VCaP (cell line): ENCODE measurements at regions not wholly inside any gene's neighbourhood (a gene's known extent, or its start where the extent isn't known, plus 50 kb on each side); places are given as distances from the start of the nearest gene placed in this dataset.

Source experiments
- H3K27ac ChIP-seq: fragments of 450-650 bp; 2 replicates; pipeline ENCODE4 v1.5.1; 2017
- TF ChIP-seq, protein P1 (sequence below): fragments of 450-650 bp; conservative IDR thresholded peaks from 2 replicates; pipeline ENCODE4 v1.5.1; 2017; ENCODE audit warnings: mild to moderate bottlenecking, moderate library complexity

DNA sequence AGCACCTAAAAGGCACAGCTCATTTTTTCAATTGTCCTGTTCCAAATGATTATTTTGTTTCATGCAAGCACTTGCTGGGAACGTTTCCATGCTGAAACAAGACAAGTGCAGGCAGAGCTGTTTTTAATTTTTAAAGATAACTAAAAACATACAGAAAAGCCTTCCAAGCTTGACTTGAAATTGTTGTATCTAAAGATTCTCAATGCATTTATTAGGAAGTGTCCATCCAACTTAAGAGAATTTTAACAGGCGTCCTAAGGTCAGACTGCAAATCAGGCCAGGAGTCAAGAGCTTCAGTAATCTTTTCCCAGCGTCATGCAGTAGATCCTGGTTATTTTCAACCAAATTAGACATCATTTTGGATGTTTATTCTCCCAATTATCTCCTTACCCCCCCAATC is 702.8 kb downstream of the KCNJ2 start:
- no peak overlapping the region for H3K27ac ChIP-seq
- TF ChIP-seq, protein P1, sequence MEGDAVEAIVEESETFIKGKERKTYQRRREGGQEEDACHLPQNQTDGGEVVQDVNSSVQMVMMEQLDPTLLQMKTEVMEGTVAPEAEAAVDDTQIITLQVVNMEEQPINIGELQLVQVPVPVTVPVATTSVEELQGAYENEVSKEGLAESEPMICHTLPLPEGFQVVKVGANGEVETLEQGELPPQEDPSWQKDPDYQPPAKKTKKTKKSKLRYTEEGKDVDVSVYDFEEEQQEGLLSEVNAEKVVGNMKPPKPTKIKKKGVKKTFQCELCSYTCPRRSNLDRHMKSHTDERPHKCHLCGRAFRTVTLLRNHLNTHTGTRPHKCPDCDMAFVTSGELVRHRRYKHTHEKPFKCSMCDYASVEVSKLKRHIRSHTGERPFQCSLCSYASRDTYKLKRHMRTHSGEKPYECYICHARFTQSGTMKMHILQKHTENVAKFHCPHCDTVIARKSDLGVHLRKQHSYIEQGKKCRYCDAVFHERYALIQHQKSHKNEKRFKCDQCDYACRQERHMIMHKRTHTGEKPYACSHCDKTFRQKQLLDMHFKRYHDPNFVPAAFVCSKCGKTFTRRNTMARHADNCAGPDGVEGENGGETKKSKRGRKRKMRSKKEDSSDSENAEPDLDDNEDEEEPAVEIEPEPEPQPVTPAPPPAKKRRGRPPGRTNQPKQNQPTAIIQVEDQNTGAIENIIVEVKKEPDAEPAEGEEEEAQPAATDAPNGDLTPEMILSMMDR, result no peak

DNA sequence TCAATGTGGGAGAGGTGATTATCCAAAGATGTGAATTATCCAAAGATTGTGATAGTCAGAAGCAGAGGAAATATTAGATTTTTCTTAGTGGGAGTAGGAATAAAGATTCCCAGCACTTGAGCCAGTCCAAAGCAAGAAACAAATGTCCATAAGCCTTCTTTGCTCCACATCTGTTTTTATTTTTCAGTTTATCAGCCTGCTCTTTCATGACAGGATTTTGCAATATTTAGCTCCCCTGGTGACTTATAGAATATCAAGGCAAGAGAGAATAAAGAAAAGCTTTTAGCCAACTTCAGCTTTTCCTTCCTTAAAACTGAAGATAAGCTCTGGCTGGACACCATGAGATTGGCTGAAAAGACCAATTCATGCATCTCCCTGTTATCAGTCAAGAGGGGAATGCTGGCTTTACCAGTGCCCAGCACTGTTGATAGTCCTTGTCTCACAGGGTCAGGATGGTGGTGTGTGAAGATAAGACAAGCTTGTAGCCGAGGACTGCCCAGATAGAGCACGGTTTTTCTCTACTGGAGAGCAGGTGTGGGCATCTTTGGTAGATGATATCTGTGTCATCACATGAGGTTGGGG is 706.5 kb downstream of the KCNJ2 start:
- H3K27ac ChIP-seq, result no peak overlapping the region
- TF ChIP-seq, protein P1, result no peak

DNA sequence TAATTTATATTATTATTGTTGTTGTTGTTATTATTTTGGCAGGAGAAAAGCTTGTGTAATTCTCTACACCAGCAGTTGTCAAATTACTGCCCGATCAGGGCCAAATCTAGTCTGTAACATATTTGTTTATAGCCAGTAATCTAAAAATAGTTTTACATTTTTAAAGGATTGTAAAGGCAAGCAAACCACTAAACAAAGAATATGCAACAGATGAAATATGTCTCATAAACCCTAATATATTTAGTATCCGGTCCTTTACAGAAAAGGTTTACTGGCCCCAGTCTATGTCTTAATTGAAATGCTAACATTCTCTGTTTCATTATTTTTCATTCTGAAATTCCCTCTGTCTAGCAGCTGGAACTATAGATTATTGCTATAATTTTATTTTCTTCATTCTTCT is 709.5 kb downstream of the KCNJ2 start:
- no peak overlapping the region for H3K27ac ChIP-seq
- TF ChIP-seq, protein P1, result no peak

DNA sequence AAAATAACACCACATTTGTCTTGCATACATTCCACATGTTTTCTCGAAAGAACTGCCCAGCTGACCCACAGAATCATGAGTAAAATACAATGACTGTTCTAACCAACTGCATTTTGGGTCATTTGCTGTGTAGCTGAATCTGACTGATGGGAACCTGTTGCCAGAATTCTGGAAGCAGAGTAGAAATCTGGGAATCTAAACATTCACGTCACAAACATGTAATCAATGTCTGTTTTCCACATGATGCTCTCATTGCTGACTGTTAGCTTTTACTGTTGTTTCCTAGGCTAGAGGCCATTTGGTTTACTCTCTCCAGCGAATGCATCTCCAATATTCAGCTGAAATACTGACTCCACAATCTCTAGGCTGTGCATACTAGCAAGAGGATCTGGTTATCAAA is 710.1 kb downstream of the KCNJ2 start:
- TF ChIP-seq, protein P1, result no peak
- no peak overlapping the region for H3K27ac ChIP-seq

DNA sequence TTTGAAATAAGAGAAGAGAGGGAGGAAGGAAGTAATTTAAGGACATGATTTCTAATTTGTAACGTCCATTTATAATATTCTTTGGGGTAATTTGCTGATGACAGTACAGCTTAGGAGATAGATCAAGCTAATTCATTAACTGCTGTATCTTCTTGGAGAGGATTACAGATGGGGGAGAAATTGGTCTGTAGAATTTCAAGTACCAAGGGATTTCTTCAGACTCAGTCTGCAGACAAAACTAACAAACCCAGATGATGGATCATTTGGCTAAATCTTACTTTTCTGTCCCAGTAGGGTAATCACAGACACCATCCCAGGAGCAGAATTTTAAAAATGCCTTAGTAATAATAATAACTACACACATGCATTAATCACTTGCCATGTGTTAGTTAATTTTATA is 711.8 kb downstream of the KCNJ2 start:
- no peak overlapping the region for H3K27ac ChIP-seq
- TF ChIP-seq, protein P1, result no peak

DNA sequence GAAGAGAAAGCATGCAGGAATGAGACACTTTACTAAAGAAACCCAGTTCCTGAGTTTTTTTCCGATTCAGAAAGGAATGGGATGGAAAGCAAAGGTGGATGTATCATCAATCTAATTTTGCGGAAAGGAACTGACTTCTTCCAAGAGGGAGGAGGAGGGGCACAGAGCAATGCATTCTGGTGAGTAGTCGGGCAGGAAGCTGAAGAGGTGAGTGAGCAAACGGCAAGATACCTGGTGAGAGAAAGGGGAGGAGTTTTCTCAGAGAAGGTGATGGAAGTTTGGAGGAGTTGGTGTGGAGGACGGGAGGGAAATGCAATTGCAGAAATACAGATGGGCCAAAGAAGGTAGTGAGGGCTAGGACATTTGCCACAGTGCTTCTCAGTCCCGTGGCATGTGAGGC is 713.2 kb downstream of the KCNJ2 start:
- TF ChIP-seq, protein P1, result no peak
- H3K27ac ChIP-seq, result no peak overlapping the region

DNA sequence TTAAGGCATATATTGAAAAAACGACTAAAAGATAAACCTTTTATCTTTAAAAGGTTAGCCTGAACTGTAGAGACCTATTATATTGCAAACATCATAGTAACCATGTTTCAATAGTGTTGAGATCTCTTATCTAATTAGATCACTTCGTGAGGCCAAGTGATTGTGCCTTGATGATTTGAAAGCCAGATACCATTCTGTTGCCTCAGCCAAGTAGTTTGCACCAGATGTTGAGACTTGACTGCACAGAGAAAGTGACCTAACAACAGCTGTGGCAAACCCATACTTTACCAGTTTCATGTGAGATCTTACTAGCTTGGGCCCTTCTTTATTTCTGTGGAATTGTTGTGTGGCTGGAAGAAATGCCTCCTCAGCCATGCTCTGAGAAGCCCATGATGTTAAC is 717.3 kb downstream of the KCNJ2 start:
- no peak overlapping the region for H3K27ac ChIP-seq
- TF ChIP-seq, protein P1, result no peak
